GM21576 (cell line): ENCODE measurements at regions not wholly inside any gene's neighbourhood (a gene's known extent, or its start where the extent isn't known, plus 50 kb on each side); places are given as distances from the start of the nearest gene placed in this dataset.
"Not testable (repeated sequence)": the region's sequence is repeated elsewhere in the genome, so short reads cannot be mapped to it uniquely, and the experiment has no call there.

Experiments used
- ATAC-seq: cut with Tn5 transposase; IDR thresholded peaks from one replicate; pipeline ENCODE4 v1.9.1; 2021; ENCODE audit warnings: mild to moderate bottlenecking, moderate library complexity; ENCODE audit not compliant: unreplicated experiment

DNA sequence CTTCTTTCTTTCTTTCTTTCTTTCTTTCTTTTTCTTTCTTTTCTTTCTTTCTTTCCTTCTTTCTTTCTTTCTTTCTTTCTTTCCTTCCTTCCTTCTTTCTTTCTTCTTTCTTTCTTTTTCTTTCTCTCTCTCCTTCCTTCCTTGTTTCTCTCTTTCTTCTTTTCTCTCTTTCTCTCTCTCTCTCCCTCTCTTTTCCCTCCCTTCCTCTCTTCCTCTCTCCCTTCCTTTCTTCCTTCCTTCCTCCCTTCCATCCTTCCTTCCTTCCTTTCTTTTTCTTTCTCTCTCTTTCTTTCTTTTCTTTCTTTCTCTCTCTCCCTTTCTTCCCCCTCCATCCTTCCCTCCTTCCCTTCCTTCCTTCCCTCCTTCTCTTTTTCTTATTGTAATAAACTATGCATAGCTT, 105.5 kb downstream of the ZBTB18 start:
- not testable (repeated sequence) for ATAC-seq

DNA sequence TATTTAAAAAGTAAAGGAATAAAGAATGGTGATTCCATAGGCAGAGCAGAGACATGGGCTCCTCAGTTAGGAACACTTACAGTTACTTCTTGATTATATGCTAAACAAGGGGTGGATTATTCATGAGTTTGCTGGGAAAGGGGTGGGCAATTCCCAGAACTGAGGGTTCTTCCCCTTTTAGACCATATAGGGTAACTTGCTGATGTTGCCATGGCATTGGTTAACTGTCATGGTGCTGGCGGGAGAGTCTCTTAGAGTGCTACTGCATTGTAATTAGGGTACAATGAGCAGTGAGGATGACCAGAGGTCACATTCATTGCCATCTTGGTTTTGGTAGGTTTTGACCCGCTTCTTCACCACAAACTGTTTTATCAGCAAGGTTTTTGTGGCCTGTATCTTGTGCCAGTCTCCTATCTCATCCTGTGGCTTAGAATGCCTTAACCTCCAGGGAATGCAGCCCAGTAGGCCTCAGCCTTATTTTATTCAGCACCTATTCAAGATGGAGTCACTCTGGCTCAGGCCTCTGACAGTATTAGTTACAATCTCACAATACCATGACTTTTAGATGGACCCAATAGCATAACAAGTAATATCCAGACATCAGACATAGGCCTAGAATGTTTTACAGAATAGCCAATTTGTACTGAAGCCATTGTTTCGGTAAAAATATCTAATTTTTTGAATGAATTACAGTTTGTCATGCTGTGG, 106.8 kb downstream of the ZBTB18 start:
- no peak for ATAC-seq

GRCh38 chr1:244159646-244160045, 108.6 kb downstream of the ZBTB18 start:
- no peak for ATAC-seq

DNA sequence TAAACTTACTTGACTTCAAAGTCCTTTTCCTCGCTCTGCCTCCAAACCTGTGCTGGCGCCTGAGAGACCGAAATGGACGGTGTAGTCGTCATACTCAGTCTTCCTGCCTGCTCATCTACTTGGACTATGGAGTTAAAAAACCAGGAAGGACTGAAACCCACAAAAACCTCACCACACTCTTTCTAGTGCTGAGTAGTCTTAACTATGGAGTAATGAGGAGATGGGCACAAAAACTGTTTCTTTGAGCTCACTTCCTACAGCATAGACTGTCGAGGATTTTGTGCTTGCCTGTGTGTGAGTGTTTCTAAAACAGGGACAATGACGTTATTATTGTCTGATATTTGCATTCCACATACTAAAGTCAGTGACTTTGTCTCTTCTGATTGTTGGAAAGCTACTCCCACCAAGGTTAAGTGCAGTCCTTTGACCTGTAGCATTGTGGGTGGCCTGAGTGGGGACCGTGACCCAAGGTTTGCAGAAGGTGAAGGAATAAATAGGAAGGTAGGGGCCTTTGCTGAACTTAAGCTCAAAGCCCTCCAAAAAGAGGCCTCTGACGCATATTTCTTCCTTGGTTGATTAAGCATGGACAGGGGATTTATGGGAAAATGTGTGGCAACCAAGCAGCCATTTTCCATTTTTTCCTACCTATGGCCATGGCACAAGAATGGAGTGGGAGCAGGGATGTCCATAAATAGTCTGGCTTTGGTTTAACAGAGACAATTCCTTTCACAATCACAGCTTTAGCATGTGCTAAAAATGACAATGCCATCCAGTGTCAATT, 109.6 kb downstream of the ZBTB18 start:
- no peak for ATAC-seq

DNA sequence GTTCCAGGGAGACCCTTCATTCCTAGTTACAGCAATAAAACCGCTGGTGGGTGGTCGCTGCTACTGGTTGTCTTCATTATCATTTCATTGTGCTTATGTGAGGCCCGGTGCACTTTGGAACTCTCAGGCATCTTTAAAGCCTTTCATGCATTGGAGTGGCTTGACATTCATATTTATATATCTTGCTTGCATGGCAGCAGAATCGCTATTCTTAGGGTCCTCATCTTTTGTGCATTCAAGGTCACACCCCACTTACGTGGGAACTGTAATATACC, 110.1 kb downstream of the ZBTB18 start:
- no peak for ATAC-seq

DNA sequence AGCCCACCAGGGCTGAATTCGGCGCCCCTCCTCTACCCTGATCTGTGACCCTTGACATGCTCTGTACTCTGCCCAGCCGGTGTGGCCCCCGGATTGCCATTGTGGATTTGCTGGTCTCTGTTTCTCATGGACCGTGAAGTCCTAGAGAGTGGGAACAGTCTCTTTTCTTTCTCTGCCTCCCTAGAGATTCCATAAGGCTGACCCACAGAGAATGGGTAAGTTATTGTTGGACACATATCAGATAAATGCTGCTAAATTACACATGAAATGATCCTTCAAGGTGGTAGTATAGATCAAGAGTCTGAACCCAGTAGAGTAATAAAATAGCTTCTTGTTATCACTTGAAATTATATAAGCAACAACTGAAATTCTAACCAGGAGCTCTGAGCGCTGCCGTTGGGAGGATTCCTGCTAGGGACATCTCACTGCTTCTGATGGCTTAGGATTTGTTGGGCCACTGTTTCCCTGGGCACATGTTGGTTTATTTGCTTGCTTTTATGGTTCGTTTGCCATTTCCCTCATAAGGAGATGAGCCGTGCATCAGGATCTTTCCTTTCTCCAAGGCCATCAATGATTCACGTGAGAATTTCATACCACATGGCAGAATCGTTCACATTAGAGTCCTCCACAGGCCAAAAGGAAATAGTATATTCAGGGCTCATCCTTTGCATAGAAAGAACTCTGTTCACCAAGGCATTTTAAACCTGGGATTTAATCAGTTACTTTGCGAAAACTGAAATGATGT, 111.9 kb downstream of the ZBTB18 start:
- no peak for ATAC-seq

GRCh38 chr1:244163861-244164510, 112.9 kb downstream of the ZBTB18 start:
- no peak for ATAC-seq

- no peak for ATAC-seq
These were observed 113.4 kb downstream of the ZBTB18 start for GRCh38 chr1:244164511-244164890.

DNA sequence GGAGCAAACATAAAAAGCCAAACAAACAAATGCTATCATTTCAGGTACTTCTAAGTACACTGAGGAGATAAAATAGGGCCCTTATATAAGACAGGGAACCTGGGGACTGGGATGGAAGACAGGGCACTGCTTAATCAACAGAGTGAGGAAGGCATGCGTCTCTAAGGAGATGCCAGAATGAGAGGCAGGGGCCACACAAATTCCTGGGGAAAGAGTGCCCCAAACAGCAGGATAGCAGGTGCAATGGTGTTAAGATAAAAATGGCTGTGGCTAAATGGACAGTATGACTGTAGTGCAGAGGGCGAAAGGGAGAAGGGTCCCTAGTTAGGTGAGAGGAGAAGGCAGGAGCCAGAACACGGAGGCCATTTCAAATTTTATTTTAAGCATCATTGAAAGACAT, 113.9 kb downstream of the ZBTB18 start:
- no peak for ATAC-seq

- ATAC-seq = no peak
These were observed 114.6 kb downstream of the ZBTB18 start for GRCh38 chr1:244165701-244166100.

- ATAC-seq = no peak
These were observed 120.3 kb downstream of the ZBTB18 start for GRCh38 chr1:244171241-244171985.

DNA sequence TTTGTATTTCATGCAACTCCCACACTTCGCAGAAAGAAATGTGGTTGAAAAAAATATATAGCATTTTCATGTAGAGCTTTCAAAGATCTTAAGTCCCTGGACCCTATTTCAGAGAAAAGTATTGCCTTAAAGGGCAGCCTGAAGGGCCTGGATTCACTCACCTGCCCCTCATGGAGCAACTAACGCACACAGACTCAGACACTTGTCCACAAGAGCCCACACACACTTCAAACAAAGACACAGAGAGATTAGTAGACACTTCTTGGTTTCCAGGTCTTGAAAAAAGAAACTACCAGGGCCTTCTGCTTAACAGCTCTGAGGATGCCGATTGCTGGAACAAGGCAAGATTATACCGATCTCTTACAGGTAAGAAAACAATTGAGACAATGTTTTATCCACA, 122.2 kb downstream of the ZBTB18 start:
- no peak for ATAC-seq

GRCh38 chr1:244173769-244174168, 122.7 kb downstream of the ZBTB18 start:
- ATAC-seq = no peak

DNA sequence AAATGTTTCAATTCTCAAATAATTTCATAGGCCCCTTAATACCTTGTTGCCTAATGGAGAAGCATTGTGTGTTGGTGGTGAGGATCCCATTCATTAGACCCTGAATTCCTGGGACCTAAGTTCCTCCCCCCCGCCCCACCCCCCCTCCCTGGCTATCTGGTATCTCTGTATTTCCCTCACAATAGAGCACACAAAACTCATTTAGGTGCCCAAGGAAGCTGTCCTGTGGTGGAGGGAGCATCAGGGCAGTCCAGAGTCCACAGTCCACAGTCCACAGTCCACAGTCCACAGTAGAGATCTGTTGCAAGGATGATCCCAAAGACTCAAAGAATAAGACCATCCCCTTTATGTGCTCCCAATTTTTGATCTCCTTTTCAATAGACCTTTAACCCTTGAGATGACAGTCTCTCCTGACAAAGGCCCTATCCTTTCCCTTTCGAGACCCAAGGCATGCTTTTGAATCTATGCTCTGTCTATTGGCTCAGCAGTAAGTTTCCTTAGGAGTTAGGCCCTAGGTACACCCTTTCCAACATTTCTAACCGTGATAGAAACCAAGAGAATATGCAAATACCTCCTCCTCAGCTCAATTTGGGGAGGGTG, 123.9 kb downstream of the ZBTB18 start:
- no peak for ATAC-seq

- ATAC-seq = no peak
These were observed 125.1 kb downstream of the ZBTB18 start for GRCh38 chr1:244176201-244176600.

DNA sequence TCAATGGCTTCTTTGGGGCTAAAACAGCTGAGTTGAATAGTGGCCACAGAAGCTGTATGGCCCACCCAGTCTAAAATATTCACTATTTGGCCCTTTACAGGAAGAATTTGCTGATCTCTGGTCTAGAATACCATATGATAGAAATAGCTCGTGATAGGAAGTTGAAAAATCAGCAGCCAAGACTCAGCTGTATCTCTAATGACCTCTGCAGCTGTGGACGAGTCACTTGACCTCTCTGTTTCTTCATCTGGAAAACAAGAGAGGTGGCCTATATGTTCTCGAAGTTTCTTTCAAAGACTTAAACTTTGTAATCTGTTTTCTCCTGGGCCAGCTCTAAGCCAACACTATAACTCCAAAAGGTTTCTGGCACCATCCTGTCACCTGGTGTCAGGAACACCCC, 129.2 kb downstream of the ZBTB18 start:
- no peak for ATAC-seq

DNA sequence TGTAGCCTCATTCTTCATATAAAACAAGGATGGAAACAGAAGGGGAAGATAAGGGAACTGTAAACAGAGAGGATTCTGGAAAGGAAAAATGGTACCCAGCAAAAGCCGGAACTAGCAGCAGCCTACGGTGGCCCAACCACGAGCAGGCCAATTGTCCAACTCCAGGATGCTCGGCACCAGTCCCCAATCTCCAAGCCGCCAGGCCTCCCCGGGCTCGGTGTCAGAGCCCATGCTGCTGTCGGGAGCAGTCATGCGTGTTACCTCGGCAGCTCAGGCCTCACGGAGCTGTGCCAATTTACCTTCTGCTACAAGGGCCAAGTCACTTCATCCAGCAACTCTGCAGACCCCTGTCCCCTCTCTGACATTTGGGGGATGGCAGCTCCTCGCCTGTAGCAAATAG, 130.8 kb downstream of the ZBTB18 start:
- ATAC-seq = no peak

DNA sequence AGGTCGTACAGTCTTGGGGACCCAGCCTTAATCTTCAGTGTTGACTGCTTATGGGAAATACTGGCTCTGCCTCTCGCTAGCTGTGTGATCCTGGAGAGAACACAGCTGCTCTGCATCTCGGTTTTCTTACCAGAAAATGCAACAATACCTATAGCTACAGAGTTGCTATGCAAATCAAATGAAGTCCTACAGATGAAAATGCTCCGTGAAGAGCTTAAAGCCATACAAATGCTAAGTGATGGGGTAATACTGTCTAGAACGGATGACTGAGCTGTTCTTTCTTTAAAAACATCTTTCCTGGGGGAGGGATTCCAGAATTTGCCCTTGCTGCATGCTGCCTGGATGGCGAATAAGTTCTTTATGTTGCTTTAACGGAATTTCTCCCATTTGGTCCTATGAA, 132.0 kb downstream of the ZBTB18 start:
- ATAC-seq = no peak

GRCh38 chr1:244186372-244186771, 135.3 kb downstream of the ZBTB18 start:
- no peak for ATAC-seq

DNA sequence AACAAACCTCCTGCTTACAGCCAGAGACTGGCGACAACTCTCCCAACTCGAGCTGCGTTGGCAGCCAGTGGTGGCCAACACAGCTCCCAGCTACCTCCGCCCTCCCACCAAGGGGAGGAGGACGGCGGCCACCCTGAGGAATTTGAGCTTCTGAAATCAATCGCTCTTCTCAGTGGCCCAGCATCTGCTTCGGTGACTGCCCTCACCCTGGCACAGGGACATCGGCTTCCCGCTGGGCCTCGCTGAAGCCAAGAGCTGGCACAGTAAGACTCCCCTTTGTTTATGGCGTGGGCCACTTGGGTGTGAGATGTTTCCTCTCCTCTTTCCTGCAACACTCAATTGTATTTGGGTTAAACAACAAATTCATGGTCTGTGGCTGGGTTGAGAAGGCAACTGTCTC, 136.2 kb downstream of the ZBTB18 start:
- ATAC-seq = no peak

DNA sequence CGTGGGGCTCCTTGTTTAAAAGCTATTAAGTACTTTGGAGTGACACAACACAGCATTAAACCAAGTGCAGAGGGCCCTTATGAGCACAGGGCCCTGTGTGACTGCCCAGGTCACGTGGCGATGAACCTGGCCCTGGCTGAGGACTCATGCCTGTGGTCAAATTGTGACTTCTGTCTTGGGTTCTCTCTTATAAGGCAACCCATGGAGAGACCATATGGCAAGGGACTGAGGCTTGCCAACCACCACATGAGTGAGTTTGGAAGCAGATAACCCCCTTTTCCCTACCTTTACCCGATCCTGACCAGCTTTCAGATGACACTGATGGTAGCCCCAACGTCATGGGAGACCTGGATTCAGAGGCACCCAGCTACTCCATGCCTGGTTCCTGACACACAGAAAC, 140.5 kb downstream of the ZBTB18 start:
- no peak for ATAC-seq
